C4-2B (cell line): ENCODE measurements at regions not wholly inside any gene's neighbourhood (a gene's known extent, or its start where the extent isn't known, plus 50 kb on each side); places are given as distances from the start of the nearest gene placed in this dataset.
"Not testable (repeated sequence)": the region's sequence is repeated elsewhere in the genome, so short reads cannot be mapped to it uniquely, and the experiment has no call there.

Experiments used
- H3K27ac ChIP-seq: fragments of 450-650 bp; 2 replicates; pipeline ENCODE4 v1.5.1; 2017
- ZFX ChIP-seq: fragments of 450-650 bp; IDR thresholded peaks from 2 replicates; pipeline ENCODE4 v1.6.1; 2017
- TF ChIP-seq, protein P1 (sequence below): fragments of 450-650 bp; conservative IDR thresholded peaks from 2 replicates; pipeline ENCODE4 v1.5.1; 2017; ENCODE audit warnings: mild to moderate bottlenecking

DNA sequence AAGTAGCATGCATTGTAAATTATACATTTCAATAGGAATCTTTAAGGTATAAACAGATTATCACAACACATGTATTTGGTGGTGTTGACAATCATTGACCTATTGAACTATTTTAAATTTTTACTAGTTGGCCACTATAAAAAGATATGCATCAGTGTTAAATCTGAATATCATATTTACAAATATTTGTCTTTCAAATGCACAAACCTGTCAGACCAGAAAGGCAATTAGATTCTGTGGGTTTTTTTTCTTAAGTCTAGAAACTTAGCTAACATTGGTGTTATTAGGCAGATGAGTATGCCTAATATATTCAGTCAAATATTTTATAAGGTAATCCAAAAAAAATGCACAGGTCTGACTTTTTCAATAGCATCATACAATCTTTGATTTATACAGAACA, 241.4 kb upstream of the DGKB start:
- H3K27ac ChIP-seq = no peak overlapping the region
- TF ChIP-seq ZFX = no peak
- TF ChIP-seq, protein P1, sequence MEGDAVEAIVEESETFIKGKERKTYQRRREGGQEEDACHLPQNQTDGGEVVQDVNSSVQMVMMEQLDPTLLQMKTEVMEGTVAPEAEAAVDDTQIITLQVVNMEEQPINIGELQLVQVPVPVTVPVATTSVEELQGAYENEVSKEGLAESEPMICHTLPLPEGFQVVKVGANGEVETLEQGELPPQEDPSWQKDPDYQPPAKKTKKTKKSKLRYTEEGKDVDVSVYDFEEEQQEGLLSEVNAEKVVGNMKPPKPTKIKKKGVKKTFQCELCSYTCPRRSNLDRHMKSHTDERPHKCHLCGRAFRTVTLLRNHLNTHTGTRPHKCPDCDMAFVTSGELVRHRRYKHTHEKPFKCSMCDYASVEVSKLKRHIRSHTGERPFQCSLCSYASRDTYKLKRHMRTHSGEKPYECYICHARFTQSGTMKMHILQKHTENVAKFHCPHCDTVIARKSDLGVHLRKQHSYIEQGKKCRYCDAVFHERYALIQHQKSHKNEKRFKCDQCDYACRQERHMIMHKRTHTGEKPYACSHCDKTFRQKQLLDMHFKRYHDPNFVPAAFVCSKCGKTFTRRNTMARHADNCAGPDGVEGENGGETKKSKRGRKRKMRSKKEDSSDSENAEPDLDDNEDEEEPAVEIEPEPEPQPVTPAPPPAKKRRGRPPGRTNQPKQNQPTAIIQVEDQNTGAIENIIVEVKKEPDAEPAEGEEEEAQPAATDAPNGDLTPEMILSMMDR = no peak

DNA sequence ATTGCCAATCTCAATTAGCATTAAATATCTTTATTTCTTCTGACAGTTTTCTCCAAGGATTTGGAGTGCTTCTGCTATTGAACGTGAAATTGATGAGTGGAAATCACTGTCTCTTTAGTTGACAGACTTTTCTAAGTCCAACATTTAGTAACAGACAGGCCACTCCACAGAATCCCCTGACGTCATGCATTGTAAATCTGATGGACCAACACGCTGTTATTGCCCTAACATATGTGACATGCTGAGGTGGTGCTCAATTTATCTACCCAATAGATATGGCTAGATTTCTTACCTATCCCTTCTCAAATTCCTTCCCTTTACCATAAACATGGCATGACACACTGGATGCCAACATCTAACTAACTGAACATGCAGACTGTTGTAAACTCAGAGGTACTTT, 240.6 kb upstream of the DGKB start:
- TF ChIP-seq, protein P1 = no peak
- no peak for TF ChIP-seq ZFX
- no peak overlapping the region for H3K27ac ChIP-seq

DNA sequence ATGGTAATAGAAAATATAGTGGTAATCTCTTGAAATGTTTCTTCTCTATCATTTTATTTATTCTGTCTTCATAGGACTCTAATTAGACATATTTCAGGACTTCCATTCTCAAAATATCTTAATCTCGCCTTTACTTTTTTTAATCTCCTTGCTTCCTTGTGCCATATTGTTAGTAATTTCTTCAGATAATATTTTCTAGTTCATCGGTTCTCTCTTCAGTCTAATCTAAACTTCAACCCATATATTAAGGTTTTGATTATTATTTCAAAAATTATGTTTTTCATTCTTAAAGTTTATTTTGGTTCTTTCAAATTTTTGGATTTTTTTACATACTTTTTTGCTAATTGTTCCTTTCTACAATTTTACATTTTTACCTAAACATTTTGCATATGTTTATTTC, 237.9 kb upstream of the DGKB start:
- TF ChIP-seq, protein P1 = no peak
- TF ChIP-seq ZFX = no peak
- no peak overlapping the region for H3K27ac ChIP-seq

DNA sequence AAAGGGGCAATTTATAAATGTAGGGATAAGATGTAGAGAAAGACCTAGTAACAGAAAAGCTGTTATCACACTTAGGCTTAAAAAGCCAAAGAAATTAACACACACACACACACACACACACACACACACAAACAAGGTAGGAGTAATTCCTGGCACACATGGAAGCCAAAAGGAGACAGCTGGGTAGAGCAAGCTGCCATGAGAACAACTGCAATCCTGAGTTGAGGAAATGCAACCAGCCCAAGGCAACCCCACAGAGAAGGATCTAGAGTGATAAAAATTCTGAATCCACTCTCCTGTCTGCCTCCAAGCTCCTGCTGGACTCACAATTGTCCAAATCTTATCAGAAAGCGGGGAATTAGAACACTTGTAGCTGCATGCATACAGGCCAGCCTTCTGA, 229.1 kb upstream of the DGKB start:
- no peak overlapping the region for H3K27ac ChIP-seq
- TF ChIP-seq, protein P1 = no peak
- TF ChIP-seq ZFX = no peak

DNA sequence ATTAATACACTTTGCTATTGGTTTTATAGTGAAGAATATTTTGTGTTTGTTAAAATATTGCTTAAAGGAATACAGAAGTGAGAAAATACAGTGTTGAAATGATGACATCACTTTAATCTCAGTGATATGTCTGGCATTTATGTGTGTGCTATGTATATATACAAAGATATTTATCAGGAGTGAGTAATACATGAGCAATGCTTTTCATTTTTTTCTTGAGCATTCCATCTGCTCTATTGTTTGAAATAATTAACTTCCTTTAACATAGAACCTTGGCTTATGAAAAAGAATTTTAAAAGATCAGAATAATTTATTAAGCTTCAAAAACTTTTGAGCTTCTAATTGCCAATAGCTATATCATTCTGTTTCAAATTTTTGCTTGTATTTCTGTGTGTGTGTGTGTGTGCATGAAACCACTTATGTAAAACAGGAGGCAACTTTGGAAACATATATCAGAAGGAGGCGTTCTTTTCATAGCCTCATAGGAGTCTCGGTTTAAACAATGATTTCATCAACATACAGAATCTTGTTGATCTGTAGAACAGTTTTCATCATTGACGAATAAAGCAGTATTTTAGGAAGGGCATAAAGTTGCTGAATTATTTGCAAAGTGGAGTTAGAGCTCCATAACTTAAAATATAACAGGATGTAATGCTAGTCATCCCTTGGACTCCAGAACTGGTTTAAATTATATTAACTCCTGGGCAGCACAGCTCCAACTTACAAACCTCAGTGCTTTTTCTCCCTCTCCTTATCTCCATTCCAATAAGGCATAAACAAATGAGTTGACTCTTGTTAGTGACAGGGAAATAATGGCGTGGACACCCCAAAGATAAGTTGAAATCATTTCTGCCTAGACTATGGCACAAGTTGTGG, 228.4 kb upstream of the DGKB start:
- H3K27ac ChIP-seq = no peak overlapping the region
- TF ChIP-seq, protein P1 = no peak
- no peak for TF ChIP-seq ZFX

DNA sequence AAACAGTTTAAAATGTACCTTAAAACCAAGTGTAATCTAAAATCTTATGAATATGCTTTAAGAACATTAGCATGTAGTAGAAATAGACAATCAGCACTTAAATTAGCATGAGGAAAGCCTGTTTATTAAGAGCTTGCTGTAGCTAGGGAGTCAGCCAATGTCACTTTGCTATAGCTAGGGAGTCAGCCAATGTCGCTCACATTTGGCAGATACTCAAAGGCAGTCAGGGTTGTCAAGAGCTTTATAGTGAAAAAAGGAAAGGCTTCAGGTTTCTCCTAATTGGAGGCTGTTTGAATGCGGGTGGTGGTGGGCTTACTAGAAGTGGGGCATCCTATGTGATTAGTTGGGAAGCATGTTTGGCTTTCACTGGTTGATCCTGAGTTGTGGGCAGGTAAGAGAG, 226.2 kb upstream of the DGKB start:
- no peak overlapping the region for H3K27ac ChIP-seq
- TF ChIP-seq ZFX = no peak
- TF ChIP-seq, protein P1 = no peak

DNA sequence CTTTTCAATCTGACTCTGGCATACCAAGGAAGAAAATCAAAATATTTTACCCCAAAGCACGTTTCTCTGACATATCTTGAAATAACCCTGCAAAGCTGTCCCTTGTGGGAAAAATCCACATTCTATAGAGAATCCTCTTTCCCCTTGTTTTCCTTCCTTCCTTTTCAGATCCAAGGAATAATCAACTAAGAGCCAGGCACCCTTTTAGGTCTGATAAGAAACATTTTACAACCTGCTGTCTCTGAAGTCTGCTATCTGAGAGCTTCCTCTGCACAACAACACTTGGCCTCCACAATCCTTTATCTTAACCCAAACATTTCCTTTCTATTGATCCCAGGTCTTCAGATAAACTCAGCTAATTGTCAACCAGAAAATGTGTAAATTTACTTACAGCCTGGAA, 224.1 kb upstream of the DGKB start:
- H3K27ac ChIP-seq = not testable (repeated sequence)

DNA sequence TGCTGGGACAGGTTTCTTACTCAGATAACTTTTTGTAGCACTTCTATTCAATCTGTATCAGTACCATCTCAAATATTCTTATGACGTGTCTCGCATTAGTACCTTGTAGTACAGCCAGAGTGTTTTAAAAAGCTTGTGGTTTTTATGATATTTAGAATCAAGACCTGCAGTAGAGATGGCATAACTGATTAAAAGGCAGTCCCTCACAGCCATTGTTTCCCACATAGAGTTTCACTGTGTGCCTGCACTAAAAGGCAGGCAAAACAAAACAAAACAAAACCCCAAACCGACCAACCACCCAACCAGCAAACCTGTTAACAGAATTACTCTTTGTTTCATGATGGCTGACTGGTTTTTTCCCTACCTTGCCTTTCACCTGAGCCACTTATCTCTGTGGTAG, 221.3 kb upstream of the DGKB start:
- H3K27ac ChIP-seq = no peak overlapping the region
- TF ChIP-seq, protein P1 = no peak
- no peak for TF ChIP-seq ZFX
